ENCODE measurements at regions not wholly inside any gene's neighbourhood (a gene's known extent, or its start where the extent isn't known, plus 50 kb on each side); places are given as distances from the start of the nearest gene placed in this dataset.

GRCh38 chr5:98989727-98990126, 60.9 kb upstream of the CHD1 start:
- ATAC-seq (replicated peaks) = no peak
- Mint-ChIP-seq H3K36me3 (ENCODE audit: low read depth) (no peaks in the 10 kb centered on the region), H3K4me3 (no peak overlapping the region), H3K27ac (no peak overlapping the region), H3K27me3 (no peaks in the 10 kb centered on the region), H3K4me1 (peaks cover 5% of the 10 kb centered on the region), H3K9me3 (no peaks in the 10 kb centered on the region)

- Mint-ChIP-seq H3K36me3 (ENCODE audit: low read depth) (no peaks in the 10 kb centered on the region), H3K27ac (no peak overlapping the region), H3K4me1 (peaks cover 5% of the 10 kb centered on the region), H3K27me3 (no peaks in the 10 kb centered on the region), H3K9me3 (no peaks in the 10 kb centered on the region), H3K4me3 (no peak overlapping the region)
- no peak for ATAC-seq (replicated peaks)
These were observed 57.8 kb upstream of the CHD1 start for GRCh38 chr5:98986587-98986986.

- Mint-ChIP-seq H3K9me3 (no peaks in the 10 kb centered on the region), H3K36me3 (ENCODE audit: low read depth) (no peaks in the 10 kb centered on the region), H3K4me3 (no peak overlapping the region), H3K27ac (no peak overlapping the region), H3K27me3 (no peaks in the 10 kb centered on the region), H3K4me1 (no peaks in the 10 kb centered on the region)
- ATAC-seq (replicated peaks) = no peak
These were observed 54.1 kb upstream of the CHD1 start for GRCh38 chr5:98982880-98983279.

All from activated T-helper 17 cell treated with anti-CD3 and anti-CD28 coated beads, Interleukin-2, amount 50 U/mL, for 72 hours (primary cell).